ENCODE measurements at regions not wholly inside any gene's neighbourhood (a gene's known extent, or its start where the extent isn't known, plus 50 kb on each side); places are given as distances from the start of the nearest gene placed in this dataset.

DNA sequence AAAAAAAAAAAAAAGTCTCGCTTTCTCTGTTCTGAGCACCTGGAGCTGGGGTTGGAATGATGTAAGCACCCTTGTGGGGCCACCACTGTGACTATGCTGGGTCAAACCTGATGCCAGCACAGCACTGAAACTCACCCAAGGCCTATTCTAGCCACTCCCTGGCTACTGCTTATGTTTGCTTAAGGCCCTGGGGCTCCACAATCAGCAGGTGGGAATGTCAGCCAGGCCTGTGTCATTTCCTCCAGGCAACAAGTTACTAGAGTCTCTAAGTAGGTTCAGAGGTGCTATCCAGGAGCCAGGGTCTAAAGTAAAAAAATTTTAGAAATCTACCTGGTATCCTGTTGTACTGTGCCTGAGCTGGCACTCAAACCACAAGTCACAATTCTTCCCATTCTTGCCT is 1306.8 kb downstream of the STIM2 start:
- TF ChIP-seq, protein P1, sequence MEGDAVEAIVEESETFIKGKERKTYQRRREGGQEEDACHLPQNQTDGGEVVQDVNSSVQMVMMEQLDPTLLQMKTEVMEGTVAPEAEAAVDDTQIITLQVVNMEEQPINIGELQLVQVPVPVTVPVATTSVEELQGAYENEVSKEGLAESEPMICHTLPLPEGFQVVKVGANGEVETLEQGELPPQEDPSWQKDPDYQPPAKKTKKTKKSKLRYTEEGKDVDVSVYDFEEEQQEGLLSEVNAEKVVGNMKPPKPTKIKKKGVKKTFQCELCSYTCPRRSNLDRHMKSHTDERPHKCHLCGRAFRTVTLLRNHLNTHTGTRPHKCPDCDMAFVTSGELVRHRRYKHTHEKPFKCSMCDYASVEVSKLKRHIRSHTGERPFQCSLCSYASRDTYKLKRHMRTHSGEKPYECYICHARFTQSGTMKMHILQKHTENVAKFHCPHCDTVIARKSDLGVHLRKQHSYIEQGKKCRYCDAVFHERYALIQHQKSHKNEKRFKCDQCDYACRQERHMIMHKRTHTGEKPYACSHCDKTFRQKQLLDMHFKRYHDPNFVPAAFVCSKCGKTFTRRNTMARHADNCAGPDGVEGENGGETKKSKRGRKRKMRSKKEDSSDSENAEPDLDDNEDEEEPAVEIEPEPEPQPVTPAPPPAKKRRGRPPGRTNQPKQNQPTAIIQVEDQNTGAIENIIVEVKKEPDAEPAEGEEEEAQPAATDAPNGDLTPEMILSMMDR (conservative IDR thresholded peaks at IDR 0.05), result no peak
- Mint-ChIP-seq H3K4me3 (no peak overlapping the region), H3K27me3 (ENCODE audit: low read depth) (no peaks in the 10 kb centered on the region), H3K4me1 (no peaks in the 10 kb centered on the region), H3K27ac (ENCODE audit: unreplicated experiment) (no peak overlapping the region), H3K9me3 (peaks cover 6% of the 10 kb centered on the region), H3K36me3 (ENCODE audit: low read depth) (no peaks in the 10 kb centered on the region)
- DNase-seq (ENCODE audit: low read depth, low spot score), result no peak

DNA sequence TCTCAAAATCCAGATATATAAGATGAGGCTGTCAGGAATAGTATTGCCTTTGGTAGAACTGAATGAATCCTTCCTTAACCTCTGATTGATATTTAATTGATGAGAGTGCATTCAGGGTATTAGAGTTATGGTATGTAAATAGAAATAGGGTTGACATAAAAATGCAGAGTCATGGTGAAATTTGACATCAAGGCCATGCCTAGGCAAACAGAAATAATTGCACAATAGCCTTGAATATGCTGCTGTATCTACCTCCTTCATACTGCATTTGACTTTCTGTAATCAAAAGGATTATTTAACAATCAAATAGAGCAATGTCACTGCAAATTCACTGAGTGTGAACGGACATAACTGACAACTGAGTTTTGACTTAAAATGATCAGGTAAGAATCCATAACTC is 1316.3 kb downstream of the STIM2 start:
- H3K4me1 Mint-ChIP-seq, result no peaks in the 10 kb centered on the region

DNA sequence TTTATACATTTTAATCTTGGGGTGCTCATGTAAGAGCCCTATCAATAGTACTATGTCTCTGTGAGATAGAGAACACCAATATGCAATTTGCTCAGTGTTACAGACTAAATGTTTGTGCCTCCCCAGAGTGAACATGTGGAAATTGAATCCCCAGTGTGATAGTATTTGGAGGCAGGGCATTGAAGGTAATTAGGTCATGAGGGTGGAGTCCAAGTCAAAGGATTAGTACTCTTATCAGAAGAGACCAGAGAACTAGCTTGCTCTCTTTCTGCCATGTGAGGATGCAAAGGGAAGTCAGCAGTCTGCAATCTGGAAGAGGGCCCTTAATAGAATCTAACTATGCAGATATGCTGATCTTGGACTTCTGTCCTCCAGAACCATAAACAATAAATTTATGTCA is 1317.0 kb downstream of the STIM2 start:
- no peaks in the 10 kb centered on the region for H3K4me1 Mint-ChIP-seq

More for the DNA sequence above, 1316.3 kb downstream of the STIM2 start:
- Mint-ChIP-seq H3K36me3 (ENCODE audit: low read depth) (no peaks in the 10 kb centered on the region), H3K27ac (ENCODE audit: unreplicated experiment) (no peak overlapping the region), H3K9me3 (no peaks in the 10 kb centered on the region), H3K4me3 (no peak overlapping the region), H3K27me3 (ENCODE audit: low read depth) (no peaks in the 10 kb centered on the region)
- TF ChIP-seq, protein P1 (conservative IDR thresholded peaks at IDR 0.05), result no peak
- DNase-seq (ENCODE audit: low read depth, low spot score), result no peak

DNA sequence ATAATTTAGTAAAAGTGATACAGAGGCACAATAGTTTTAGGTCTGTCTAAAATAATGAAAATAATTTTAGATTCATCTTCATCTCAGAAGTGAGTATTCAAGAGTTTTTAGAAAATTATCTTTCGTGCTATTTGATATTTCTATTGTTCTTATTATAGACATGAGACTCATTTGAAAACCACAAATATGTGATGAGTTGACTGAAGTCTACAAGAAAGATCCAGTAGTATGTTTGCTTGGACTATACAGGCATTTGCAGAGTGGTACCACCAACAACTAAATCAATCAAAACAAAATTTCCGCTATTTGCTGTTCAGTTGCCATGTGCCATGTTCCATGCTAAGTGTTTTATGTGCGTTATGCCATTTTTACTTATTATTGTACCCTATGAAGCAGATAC is 1318.5 kb downstream of the STIM2 start:
- H3K27me3 Mint-ChIP-seq (ENCODE audit: low read depth), result no peaks in the 10 kb centered on the region
- H3K27ac Mint-ChIP-seq (ENCODE audit: unreplicated experiment), result no peak overlapping the region
- TF ChIP-seq, protein P1 (conservative IDR thresholded peaks at IDR 0.05), result no peak
- DNase-seq (ENCODE audit: low read depth, low spot score), result no peak
- no peaks in the 10 kb centered on the region for H3K4me1 Mint-ChIP-seq
- H3K9me3 Mint-ChIP-seq, result no peaks in the 10 kb centered on the region
- H3K36me3 Mint-ChIP-seq (ENCODE audit: low read depth), result no peaks in the 10 kb centered on the region
- H3K4me3 Mint-ChIP-seq, result no peak overlapping the region

More for the DNA sequence above, 1317.0 kb downstream of the STIM2 start:
- TF ChIP-seq, protein P1 (conservative IDR thresholded peaks at IDR 0.05), result no peak
- Mint-ChIP-seq H3K36me3 (ENCODE audit: low read depth) (no peaks in the 10 kb centered on the region), H3K4me3 (no peak overlapping the region), H3K9me3 (no peaks in the 10 kb centered on the region), H3K27ac (ENCODE audit: unreplicated experiment) (no peak overlapping the region), H3K27me3 (ENCODE audit: low read depth) (no peaks in the 10 kb centered on the region)
- no peak for DNase-seq (ENCODE audit: low read depth, low spot score)

DNA sequence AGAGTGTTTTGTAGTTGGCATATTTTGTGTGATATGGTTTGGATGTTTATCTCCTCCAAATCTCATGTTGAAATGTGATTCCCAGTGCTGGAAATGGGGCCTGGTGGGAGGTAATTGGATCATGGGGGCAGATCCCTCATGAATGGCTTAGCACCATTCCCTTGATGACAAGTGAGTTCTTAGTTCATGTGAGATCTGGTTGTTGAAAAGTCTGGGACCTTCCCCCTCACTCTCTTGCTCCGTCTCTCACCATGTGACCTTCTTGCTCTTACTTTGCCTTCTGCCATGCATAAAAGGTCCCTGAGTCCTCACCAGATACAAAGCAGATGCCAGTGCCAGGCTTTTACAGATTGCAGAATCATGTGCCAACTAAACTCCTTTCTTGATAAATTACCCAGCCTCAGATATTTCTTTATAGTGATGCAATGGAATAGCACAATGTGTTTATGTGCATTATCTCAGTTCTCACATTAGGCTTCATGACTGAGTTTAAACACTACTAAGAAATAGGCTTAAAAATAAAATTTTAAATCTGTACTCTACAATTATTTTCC is 1348.8 kb downstream of the STIM2 start:
- TF ChIP-seq, protein P1 (conservative IDR thresholded peaks at IDR 0.05), result no peak
- no peaks in the 10 kb centered on the region for H3K27me3 Mint-ChIP-seq (ENCODE audit: low read depth)
- no peaks in the 10 kb centered on the region for H3K4me1 Mint-ChIP-seq
- H3K36me3 Mint-ChIP-seq (ENCODE audit: low read depth), result peaks cover 4% of the 10 kb centered on the region
- no peak for DNase-seq (ENCODE audit: low read depth, low spot score)
- H3K27ac Mint-ChIP-seq (ENCODE audit: unreplicated experiment), result no peak overlapping the region
- peaks cover 4% of the 10 kb centered on the region for H3K9me3 Mint-ChIP-seq
- no peak overlapping the region for H3K4me3 Mint-ChIP-seq

All from neural crest cell (in vitro differentiated cells).